Islet precursor cell (in vitro differentiated cells): ENCODE measurements at regions not wholly inside any gene's neighbourhood (a gene's known extent, or its start where the extent isn't known, plus 50 kb on each side); places are given as distances from the start of the nearest gene placed in this dataset.

Experiments
- DNase-seq: peaks from one replicate; pipeline ENCODE4 v3.0.0-alpha.2; 2018

DNA sequence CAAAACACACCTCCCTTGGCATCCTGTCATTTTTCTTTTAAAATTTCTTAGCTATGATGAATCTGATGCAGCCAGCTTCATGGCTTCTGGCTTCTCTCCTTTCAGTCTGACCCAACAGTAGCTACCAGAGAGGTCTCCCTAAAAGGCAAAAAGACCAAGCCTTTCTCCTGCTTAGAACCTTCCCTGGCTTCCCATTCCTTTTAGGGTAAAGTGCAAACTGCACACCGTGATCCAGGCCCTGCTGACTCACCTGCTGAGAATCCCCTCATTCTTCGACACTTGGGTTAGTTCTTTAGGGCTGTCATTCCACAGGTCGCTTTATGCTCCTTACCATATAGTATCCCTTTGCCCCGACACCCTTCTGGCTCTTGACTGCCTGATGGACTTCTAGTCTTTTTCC, 362.4 kb downstream of the MIAT start:
- DNase-seq: peak; percentile 92

GRCh38 chr22:27022274-27022895, 365.0 kb downstream of the MIAT start:
- no peak for DNase-seq

- no peak for DNase-seq
Observed at GRCh38 chr22:27022896-27023361, 365.5 kb downstream of the MIAT start.

DNA sequence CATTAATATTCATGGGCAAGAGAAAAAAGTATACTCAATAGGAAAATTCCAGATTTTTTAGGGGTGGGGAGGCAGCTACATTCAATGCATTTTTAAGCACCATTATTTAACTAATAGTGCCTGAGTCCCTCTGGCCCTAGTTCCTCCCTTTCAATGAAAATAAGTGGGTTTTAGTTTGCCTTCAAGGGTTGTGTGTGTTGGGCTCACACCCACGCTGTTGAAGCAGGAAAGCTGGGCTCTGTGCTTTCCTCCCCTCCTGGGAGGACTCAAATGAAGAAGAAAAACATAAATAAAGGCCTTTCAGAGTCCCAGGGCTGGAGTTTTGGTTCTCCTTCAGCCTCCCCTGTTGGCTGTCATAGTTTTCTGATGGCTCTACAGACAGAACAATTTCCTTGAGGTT, 366.2 kb downstream of the MIAT start:
- no peak for DNase-seq

DNA sequence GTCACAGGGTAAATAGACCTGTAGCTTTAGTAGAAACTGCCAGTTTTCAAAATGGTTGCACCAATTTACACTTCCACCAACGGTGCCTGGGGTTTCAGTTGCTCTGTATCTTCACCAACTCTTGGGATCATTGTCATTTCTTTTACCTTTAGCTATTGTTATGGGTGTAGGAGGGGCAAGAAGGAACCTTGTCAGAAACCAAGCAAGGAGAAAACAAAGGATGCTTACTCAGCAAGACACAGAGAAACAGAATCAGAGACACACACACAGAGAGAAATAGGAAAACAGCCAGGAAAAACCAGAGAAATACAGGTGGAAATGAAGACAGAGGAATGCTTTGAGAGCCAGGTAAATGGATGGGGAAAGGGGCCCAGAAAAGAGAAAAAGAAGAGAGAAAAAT, 367.6 kb downstream of the MIAT start:
- no peak for DNase-seq

- DNase-seq: no peak
Observed at GRCh38 chr22:27028093-27028492, 370.7 kb downstream of the MIAT start.

DNA sequence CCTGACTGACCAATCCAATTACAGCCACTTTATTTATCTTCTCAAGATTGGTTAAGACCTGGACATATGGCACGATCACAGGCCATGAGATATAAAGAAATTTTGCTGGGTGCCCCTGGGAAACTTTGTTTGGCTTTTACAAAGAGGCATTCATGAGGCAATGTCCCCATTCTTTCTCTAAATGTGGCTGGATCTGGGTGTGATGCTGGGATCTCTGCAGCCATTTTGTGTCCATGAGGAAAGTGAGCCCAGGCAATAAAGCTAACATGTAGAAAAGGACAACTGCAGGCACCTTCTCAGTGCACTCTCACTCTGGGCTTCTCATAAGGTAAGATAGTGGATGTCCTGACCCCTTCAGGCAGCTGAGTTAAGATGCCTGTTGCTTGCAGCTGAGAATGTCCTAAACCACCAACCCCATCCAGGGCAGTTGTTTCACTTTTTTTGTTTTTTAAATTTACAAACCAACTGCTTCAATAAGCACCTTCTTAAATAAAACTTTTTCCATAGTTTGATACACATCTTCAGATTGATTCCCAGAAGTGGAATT, 372.3 kb downstream of the MIAT start:
- DNase-seq: no peak

- peak; percentile 54 for DNase-seq
Observed at GRCh38 chr22:27032091-27032761, 374.8 kb downstream of the MIAT start.

- DNase-seq: no peak
Observed at GRCh38 chr22:27041745-27042310, 384.4 kb downstream of the MIAT start.

GRCh38 chr22:27043262-27043661, 385.9 kb downstream of the MIAT start:
- DNase-seq: no peak

- peak; percentile 57 for DNase-seq
Observed at GRCh38 chr22:27045103-27045947, 387.9 kb downstream of the MIAT start.

DNA sequence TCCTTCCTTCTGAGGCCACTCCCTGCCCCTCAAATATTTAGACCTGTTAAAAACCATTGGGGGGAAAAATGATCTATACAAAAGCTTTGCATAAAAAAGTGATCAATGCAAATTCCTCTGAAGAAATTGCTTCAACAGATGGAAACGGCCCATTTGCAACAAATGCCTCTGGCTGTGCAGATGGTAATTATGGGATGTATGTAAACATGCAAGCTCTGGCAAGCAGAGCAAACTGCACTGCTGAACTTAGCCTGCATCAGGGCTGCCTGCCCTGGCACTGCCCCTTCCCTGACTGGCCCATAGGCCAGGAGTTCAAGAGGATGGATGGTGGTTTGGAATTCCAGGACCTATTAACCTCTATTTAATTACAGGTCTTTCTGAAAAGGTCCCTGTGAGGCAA, 388.7 kb downstream of the MIAT start:
- no peak for DNase-seq

GRCh38 chr22:27046603-27047002, 389.2 kb downstream of the MIAT start:
- no peak for DNase-seq

DNA sequence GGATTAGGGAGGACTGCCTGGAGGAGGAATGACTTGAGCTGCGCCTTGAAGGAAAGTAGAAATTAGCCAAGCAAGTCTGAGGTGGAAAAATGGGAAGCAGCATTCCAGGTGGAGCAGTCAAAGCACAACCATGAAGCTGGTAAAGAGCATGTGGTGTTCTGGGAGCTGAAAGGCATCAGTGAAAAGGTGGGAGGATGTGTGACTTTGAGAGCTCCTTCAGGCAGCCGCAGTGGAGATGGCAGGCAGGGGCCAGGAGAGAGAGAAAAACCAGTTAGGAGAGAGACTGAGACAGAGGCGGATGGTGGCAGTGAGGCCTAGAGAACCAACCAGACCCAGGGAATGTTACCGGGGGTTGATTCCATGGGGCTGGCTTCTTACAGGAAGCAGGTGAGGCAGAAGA, 393.4 kb downstream of the MIAT start:
- DNase-seq: no peak

DNA sequence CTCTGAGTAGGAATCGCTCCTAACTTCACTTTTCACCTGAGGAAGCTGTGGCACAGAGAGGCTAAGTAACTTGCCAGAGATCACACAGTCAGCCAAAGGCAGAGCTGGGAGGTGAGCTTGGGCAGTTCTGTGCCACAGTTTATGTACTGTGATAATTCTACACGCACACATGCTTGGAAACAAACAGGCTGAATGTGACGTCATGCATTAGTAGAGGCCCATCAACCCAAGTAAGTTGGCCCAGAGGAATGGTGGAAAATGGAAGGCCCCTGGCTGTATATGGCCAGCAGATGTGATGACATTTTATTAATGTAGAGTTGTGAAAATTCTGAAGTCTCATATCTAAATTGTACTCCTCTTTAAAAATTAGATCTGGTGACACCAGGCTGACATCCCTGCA, 394.0 kb downstream of the MIAT start:
- no peak for DNase-seq

DNA sequence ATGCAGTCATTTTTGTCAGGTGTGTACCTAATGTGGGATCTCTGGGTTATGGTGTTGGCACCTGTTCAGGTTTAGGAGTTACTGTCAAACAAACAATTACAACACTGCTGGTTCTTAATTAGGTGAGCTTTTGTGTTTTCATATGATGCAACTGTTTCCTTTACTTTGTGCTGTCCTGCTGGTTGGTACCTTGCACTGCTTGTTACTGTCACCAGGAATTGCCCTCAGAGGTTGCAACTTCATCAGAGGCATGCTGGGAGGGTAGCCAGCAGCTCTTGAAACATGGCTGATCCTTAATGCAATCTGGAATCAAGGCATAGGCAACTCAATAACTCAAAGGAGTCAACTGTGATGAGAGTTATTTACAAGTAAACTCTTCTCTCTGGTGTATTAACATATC, 400.3 kb downstream of the MIAT start:
- no peak for DNase-seq

DNA sequence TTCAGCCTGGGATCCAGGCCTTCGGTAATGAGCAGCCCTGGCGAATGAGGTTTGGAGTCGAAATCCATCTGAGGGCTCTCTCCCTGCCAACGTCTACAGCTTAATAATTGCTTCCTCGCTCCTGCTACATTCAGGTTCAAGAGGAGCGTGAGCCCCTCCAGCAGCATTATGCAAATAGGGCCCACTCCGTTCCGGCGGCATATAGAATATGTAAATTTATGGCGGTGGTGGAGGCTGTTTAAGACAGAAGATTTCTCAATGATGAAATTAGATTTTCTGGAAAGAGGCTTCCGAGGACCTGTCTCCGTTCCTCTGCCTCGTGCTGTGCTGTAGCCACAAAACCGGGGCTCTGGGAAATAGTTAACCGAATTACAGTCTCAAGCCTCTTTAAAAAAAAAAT, 402.8 kb downstream of the MIAT start:
- no peak for DNase-seq

DNA sequence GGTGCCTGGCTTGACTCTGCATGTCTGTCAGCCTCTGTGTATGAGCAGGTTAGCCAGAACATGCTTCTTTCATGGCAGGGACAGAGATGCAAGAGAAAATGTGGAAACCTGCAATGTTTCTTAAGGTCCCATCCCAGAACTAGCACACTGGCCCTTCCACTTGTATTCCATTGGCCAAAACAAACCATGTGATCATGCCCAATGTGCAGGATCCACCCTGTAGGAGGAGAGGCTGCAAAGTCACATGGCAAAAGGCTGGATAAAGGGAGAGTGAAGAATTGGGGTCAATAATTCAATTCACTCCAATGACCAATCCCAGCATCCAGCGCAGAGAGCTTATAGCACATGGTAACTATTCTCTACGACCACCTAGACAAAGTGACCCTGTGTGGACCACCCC, 405.5 kb downstream of the MIAT start:
- no peak for DNase-seq

- no peak for DNase-seq
Observed at GRCh38 chr22:27063406-27063805, 406.0 kb downstream of the MIAT start.

DNA sequence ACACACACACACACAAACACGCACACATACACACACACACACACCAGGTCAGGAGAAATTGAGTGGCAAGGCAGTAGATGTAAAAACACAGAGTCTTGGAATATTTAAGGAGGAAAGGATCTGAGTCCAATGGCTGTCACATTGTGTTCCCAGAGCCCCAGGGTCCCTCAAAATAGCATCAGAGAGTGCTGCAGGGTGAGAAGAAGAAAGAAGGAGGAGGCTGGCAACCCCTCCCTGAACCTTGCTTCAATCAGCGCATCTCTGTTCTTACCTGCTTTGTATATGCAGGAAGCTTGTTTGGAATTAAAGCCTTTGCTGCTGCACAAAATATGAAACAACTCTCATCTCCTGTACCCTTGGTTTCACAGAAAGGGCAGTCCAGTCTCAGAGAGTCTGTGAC, 406.5 kb downstream of the MIAT start:
- DNase-seq: no peak

DNA sequence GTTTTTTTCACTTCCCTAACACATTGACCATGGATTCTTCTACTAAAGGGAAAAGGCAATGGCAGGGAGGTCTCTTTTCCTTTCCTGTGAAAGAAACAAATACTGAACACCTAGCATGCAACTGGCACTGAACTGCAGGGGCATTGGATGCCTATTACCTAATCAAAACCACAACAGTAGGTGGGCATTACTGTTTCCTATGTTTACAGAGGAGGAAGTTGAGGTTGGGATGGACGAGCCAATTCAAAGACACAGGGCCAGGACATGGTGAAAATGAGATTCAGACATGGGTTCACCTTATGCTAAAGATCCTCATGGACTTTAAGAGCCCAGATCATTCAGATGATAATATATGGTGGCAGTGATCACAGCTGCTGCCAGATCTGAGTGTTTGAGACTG, 407.0 kb downstream of the MIAT start:
- DNase-seq: no peak

- DNase-seq: no peak
Observed at GRCh38 chr22:27065279-27065678, 407.9 kb downstream of the MIAT start.

- no peak for DNase-seq
Observed at GRCh38 chr22:27066856-27067255, 409.5 kb downstream of the MIAT start.
